Hepatocyte (in vitro differentiated cells): ENCODE measurements at regions not wholly inside any gene's neighbourhood (a gene's known extent, or its start where the extent isn't known, plus 50 kb on each side); places are given as distances from the start of the nearest gene placed in this dataset.

Experiments used
- CTCF ChIP-seq: fragments of 200-600 bp; sonication (generic); IDR thresholded peaks from 2 replicates; pipeline ENCODE4 v1.5.1; 2016; ENCODE audit warnings: antibody characterized with exemption, mild to moderate bottlenecking; ENCODE audit not compliant: poor library complexity
- EZH2 ChIP-seq: fragments of 200-600 bp; sonication (generic); IDR thresholded peaks from 2 replicates; pipeline ENCODE4 v1.6.1; 2016; ENCODE audit warnings: antibody characterized with exemption, mild to moderate bottlenecking, borderline replicate concordance
- EZH2phosphoT487 ChIP-seq: fragments of 200-600 bp; sonication (generic); IDR thresholded peaks from one replicate; pipeline ENCODE4 v1.6.1; 2018; ENCODE audit warnings: antibody characterized with exemption, mild to moderate bottlenecking, low read depth, moderate library complexity; ENCODE audit not compliant: unreplicated experiment, severe bottlenecking

GRCh38 chr4:189499696-189500095 is 441.0 kb upstream of the FRG1 start:
- TF ChIP-seq CTCF = no peak
- TF ChIP-seq EZH2 = no peak
- no peak for TF ChIP-seq EZH2phosphoT487
